ENCODE measurements at regions not wholly inside any gene's neighbourhood (a gene's known extent, or its start where the extent isn't known, plus 50 kb on each side); places are given as distances from the start of the nearest gene placed in this dataset.
A peak's percentile ranks its signal among the peaks of the same experiment; 100 is the strongest.
"Not testable (repeated sequence)": the region's sequence is repeated elsewhere in the genome, so short reads cannot be mapped to it uniquely, and the experiment has no call there.

DNA sequence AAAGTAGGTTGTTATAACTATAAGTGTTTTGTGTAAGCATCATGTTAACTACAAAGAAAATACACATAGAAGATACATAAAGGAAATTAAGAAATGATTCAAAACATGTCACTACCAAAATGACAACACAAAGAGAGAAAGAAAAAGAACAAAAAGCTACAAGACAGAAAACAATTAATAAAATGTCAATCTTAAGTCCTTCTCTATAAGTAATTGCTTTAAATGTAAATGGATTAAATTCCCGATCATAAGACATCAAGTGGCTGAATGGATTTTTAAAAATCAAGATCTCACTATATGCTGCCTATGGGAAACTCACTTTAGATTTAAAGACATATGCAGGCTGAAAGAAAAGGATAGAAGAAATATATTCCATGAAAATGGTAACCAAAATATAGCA, 232.3 kb upstream of the NFIA start:
- Histone ChIP-seq H3K4me3 (ENCODE audit: low read depth, low read length) (no peak overlapping the region), H3K9me3 (no peaks in the 10 kb centered on the region; the same call in 1 of the 2 replicates), H3K36me3 (no peaks in the 10 kb centered on the region), H3K4me1 (peaks cover 7% of the 10 kb centered on the region; the same call in 1 of the 2 replicates), H3K27me3 (no peaks in the 10 kb centered on the region)
- TF ChIP-seq, protein P1, sequence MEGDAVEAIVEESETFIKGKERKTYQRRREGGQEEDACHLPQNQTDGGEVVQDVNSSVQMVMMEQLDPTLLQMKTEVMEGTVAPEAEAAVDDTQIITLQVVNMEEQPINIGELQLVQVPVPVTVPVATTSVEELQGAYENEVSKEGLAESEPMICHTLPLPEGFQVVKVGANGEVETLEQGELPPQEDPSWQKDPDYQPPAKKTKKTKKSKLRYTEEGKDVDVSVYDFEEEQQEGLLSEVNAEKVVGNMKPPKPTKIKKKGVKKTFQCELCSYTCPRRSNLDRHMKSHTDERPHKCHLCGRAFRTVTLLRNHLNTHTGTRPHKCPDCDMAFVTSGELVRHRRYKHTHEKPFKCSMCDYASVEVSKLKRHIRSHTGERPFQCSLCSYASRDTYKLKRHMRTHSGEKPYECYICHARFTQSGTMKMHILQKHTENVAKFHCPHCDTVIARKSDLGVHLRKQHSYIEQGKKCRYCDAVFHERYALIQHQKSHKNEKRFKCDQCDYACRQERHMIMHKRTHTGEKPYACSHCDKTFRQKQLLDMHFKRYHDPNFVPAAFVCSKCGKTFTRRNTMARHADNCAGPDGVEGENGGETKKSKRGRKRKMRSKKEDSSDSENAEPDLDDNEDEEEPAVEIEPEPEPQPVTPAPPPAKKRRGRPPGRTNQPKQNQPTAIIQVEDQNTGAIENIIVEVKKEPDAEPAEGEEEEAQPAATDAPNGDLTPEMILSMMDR (IDR thresholded peaks at IDR 0.05; ENCODE audit: low read depth, low read length) = no peak
- DNase-seq = no peak

DNA sequence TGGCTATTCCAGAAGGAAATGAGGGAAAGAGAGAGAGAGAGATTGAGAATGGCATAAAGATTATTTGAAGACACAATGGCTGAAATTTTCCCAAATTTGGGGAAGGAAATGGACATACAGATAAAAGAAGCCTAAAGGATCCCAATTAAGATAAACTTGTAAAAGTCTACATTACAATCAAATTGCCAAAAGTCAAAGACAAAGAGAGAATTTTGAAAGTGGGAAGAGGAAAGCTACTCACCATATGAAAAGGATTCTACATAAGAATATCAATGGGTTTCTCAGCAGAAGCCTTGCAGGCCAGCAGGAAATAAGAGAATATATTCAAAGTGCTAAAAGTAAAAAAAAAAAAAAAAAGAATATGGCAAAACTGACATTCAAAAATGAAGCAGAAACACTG, 233.0 kb upstream of the NFIA start:
- TF ChIP-seq, protein P1 (IDR thresholded peaks at IDR 0.05; ENCODE audit: low read depth, low read length) = no peak
- Histone ChIP-seq H3K4me1 (peaks cover 7% of the 10 kb centered on the region; the same call in 1 of the 2 replicates), H3K27me3 (no peaks in the 10 kb centered on the region), H3K36me3 (no peaks in the 10 kb centered on the region), H3K9me3 (no peaks in the 10 kb centered on the region; the same call in 1 of the 2 replicates), H3K4me3 (ENCODE audit: low read depth, low read length) (no peak overlapping the region)
- no peak for DNase-seq

DNA sequence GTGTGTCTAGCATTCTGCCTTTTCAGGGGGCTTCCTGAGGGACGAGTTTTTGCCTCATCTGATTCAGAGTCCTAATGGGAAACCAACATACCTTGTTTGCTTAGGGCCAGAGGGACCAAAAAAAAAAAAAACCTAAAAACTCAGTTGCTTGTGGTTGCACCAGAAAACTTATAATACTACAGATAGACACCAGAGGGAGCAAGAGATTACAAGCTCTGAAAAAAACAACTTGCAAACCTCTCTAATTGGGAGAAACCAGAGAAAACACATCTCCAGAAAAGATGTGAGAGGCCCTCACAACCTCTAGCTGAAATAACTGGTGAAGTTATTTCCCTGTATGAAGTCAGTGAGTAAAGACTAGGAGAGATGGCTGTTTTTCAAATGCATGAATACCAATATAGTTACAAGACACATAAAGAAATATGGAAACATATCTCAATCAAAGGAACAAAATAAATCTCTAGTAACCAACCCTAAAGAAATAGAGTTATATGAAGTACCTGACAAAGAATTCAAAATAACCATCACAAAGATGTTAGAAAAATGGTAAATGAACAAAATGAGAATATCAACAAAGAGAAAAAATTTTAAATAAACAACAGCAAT, 233.7 kb upstream of the NFIA start:
- TF ChIP-seq, protein P1 (IDR thresholded peaks at IDR 0.05; ENCODE audit: low read depth, low read length) = peak; percentile 57
- Histone ChIP-seq H3K4me1 (peaks cover 7% of the 10 kb centered on the region; the same call in 1 of the 2 replicates), H3K9me3 (no peaks in the 10 kb centered on the region; the same call in 1 of the 2 replicates), H3K4me3 (ENCODE audit: low read depth, low read length) (no peak overlapping the region), H3K36me3 (no peaks in the 10 kb centered on the region), H3K27me3 (no peaks in the 10 kb centered on the region)
- no peak for DNase-seq

DNA sequence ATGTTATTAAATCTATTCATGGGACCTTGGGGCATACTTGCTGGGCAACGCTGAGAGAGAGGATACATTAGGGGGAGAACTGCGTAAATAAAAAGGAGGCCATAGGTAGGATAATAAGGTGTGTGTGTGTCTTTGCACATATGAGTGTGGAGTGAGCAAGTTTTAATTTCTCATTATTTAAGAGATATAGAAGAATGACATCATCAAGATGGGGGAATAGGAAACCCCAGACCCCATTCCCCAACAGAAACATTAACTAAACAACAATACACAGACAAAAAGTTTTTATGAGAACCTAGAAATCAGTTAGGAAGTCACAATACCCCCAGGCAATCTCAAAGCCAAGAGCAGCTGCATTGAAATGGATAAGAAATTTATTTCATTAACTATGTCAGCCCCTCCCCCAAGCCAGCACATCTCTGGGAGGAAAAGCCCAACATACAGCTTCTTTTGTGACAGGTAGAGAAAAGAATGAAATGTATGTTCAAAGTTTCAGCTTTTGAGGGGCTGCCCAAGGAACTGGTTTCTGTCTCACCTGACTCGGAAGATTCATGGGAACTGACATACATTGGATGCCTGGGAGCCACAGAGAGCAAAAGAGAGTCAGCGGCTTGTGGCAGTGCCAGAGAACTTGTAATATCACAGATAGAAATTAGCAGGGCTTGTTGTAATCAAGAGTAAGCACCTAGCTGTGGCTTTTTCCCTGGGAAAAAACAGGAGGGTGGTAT, 234.3 kb upstream of the NFIA start:
- Histone ChIP-seq H3K4me3 (ENCODE audit: low read depth, low read length) (peak overlapping the region; percentile 25), H3K36me3 (no peaks in the 10 kb centered on the region), H3K4me1 (peaks cover 7% of the 10 kb centered on the region; the same call in 1 of the 2 replicates), H3K27me3 (no peaks in the 10 kb centered on the region), H3K9me3 (no peaks in the 10 kb centered on the region; the same call in 1 of the 2 replicates)
- TF ChIP-seq, protein P1 (IDR thresholded peaks at IDR 0.05; ENCODE audit: low read depth, low read length) = no peak
- peak; percentile 54 for DNase-seq

DNA sequence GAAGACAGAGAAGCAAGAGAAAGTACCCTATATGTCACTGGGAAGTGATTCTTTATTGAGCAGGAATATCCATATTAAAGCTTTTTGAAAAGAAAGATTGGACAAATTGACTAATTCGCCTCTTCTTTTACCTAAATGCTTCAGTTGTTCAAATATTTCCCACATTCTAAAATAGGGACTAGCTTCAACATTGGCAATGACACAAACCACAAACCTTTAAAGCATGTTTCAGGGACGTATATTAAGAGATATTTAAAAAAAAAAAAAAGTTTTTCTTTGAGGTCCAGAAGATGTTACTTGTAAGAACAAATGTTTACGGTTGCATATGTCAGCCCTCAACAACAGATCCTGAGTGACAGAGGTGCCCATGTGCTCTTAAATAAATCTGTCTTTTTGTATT, 235.0 kb upstream of the NFIA start:
- H3K36me3 ChIP-seq = no peaks in the 10 kb centered on the region
- no peaks in the 10 kb centered on the region; the same call in 1 of the 2 replicates for H3K9me3 ChIP-seq
- no peak overlapping the region for H3K4me3 ChIP-seq (ENCODE audit: low read depth, low read length)
- TF ChIP-seq, protein P1 (IDR thresholded peaks at IDR 0.05; ENCODE audit: low read depth, low read length) = no peak
- H3K27me3 ChIP-seq = no peaks in the 10 kb centered on the region
- peaks cover 7% of the 10 kb centered on the region; the same call in 1 of the 2 replicates for H3K4me1 ChIP-seq
- no peak for DNase-seq

DNA sequence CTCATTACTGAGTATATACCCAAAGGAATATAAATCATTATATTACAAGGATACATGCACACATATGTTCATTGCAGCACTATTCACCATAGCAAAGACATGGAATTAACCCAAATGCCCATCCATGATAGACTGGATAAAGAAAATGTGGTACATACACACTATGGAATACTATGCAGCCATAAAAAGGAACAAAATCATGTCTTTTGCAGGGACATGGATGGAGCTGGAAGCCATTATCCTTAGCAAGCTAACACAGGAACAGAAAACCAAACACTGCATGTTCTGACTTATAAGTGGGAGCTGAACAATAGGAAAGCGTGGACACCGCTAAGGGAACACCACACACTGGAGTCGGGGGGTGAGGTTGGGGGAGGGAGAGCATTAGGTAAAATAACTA, 236.7 kb upstream of the NFIA start:
- not testable (repeated sequence) for DNase-seq; H3K4me3 ChIP-seq (ENCODE audit: low read depth, low read length); H3K9me3 ChIP-seq; H3K4me1 ChIP-seq; H3K27me3 ChIP-seq; H3K36me3 ChIP-seq
